H7 (cell line): ENCODE measurements at regions not wholly inside any gene's neighbourhood (a gene's known extent, or its start where the extent isn't known, plus 50 kb on each side); places are given as distances from the start of the nearest gene placed in this dataset.

Source experiments
- DNase-seq: peaks from one replicate; pipeline ENCODE4 v3.0.0; 2012
- H3K27me3 ChIP-seq: 2 replicates; pipeline ENCODE4 v1.6.0; 2011; ENCODE audit warnings: mild to moderate bottlenecking, low read length; ENCODE audit not compliant: control insufficient read depth, insufficient read depth
- H3K36me3 ChIP-seq: replicated peaks from 2 replicates; pipeline ENCODE4 v1.5.1; 2011; ENCODE audit warnings: low read length; ENCODE audit not compliant: control insufficient read depth, insufficient read depth
- H3K4me3 ChIP-seq: 2 replicates; pipeline ENCODE4 v1.5.1; 2011; ENCODE audit warnings: low read depth, mild to moderate bottlenecking, control low read depth, low read length, moderate library complexity; ENCODE audit not compliant: insufficient read depth

DNA sequence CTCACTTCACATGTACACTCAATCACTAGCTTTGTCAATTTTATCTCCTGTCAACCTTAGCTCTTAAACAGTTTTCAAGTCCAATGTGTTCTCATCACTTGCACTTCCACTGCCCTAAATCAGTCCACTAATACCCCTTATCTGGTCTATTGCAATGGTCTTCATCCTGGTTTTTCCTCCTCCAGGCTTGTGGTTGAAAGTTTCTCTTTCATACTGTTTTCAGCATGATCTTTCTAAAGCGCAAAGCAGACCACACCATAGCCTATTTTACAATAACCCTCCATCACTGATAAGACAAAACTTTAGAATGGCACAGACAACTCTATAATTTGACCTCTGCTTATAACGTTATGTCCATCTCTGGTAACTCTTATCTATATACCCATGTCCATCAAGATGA is 62.0 kb upstream of the DDHD1 start:
- no peaks in the 10 kb centered on the region for H3K36me3 ChIP-seq
- no peak overlapping the region for H3K4me3 ChIP-seq
- no peaks in the 10 kb centered on the region for H3K27me3 ChIP-seq
- no peak for DNase-seq

DNA sequence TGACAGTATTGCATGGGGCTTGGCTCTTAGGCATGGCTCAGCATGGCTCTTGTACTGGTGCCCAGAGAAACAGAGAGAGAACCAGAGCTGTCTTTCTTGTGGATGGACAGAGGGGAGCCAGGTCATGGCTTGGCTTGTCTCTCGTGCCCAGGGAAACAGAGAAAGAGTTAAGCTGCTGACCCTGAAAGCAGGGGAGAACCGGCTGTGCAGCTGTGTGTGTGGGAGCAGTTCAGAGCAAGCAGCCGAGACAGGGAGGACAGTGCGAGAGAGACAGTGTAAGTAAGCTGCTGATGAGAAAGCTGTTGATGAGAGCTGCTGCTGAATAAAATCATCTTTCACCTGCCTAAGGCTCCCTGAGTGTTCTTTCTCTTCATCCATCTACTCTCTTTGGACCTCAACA is 61.3 kb upstream of the DDHD1 start:
- H3K4me3 ChIP-seq, result no peak overlapping the region
- no peaks in the 10 kb centered on the region for H3K36me3 ChIP-seq
- no peaks in the 10 kb centered on the region for H3K27me3 ChIP-seq
- DNase-seq, result no peak

DNA sequence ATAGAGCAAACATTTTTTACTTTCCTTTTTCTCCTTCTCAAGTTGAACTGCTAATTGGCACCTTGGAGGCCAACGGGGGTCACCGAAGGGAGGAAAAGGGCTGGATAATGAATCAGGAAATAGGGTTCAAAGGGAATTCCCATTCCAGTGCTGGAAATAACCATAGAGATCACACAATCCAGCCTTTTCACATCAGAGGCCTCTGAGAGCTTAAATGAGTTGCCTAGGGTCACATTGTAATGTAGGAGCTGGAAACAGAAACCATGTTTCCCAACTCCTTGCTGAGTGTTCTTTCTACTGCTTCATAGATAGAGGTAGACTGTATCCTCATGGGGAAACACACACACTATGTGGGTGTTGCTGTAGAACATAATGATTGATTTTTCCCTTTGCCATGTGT is 60.6 kb upstream of the DDHD1 start:
- no peak for DNase-seq
- Histone ChIP-seq H3K4me3 (no peak overlapping the region), H3K27me3 (no peaks in the 10 kb centered on the region), H3K36me3 (no peaks in the 10 kb centered on the region)

DNA sequence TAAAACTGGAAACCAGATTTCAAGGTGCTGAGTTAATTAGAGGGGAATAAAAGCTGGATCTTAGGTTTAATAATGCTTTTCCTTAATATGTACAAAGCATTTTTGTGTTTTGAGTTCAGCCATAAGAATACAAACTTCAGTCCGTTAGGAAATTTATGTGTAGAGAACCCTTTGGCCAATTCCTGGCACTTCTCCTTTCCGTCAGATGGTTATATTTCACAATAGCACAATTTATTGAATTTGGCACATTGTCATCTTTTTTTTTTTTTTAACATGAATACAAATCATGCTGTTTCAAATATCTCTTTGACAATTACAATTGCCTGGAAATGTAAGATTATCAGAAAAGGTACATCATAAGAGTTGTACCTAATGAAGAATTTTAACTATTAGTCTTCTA is 56.2 kb upstream of the DDHD1 start:
- no peak overlapping the region for H3K4me3 ChIP-seq
- H3K27me3 ChIP-seq, result no peaks in the 10 kb centered on the region
- DNase-seq, result no peak
- no peaks in the 10 kb centered on the region for H3K36me3 ChIP-seq
